ENCODE measurements at regions not wholly inside any gene's neighbourhood (a gene's known extent, or its start where the extent isn't known, plus 50 kb on each side); places are given as distances from the start of the nearest gene placed in this dataset.

- TF ChIP-seq CTCF (IDR thresholded peaks at IDR 0.05) (no peak), EP300 (IDR thresholded peaks at IDR 0.05) (no peak), POLR2AphosphoS5 (IDR thresholded peaks at IDR 0.05) (no peak)
Observed at GRCh38 chr3:31247850-31248562, 284.7 kb upstream of the STT3B start.
